Inferior parietal cortex (tissue), 1 donor: ENCODE measurements at regions not wholly inside any gene's neighbourhood (a gene's known extent, or its start where the extent isn't known, plus 50 kb on each side); places are given as distances from the start of the nearest gene placed in this dataset.

ENCODE experiments used
- DNase-seq: peaks from one replicate; pipeline ENCODE4 v3.0.0-alpha.2; 2016; ENCODE audit errors: extremely low spot score

GRCh38 chr1:228976316-228976715, 241.0 kb downstream of the RHOU start:
- DNase-seq: no peak

DNA sequence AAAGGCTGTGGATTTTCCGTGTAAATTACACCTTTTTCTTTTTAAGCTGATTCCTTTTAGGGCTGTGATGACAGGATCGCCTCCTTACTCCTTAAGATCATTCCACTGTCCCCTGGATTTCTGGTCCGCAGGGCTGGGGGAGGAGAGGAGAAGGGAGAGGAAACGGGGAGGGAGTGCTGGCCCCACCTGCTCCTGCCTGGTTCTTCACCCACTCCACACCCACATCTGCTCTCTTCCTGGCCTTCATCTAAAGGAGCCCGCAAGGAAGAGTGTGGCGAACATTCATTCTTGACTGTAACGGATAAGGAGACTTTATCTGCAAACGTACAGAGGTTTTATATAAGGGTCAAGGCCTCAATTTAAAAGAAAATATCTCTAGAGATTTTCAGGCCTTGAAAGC, 242.0 kb downstream of the RHOU start:
- no peak for DNase-seq

- DNase-seq: no peak
Measured at GRCh38 chr1:228977741-228978140, 242.5 kb downstream of the RHOU start.

DNA sequence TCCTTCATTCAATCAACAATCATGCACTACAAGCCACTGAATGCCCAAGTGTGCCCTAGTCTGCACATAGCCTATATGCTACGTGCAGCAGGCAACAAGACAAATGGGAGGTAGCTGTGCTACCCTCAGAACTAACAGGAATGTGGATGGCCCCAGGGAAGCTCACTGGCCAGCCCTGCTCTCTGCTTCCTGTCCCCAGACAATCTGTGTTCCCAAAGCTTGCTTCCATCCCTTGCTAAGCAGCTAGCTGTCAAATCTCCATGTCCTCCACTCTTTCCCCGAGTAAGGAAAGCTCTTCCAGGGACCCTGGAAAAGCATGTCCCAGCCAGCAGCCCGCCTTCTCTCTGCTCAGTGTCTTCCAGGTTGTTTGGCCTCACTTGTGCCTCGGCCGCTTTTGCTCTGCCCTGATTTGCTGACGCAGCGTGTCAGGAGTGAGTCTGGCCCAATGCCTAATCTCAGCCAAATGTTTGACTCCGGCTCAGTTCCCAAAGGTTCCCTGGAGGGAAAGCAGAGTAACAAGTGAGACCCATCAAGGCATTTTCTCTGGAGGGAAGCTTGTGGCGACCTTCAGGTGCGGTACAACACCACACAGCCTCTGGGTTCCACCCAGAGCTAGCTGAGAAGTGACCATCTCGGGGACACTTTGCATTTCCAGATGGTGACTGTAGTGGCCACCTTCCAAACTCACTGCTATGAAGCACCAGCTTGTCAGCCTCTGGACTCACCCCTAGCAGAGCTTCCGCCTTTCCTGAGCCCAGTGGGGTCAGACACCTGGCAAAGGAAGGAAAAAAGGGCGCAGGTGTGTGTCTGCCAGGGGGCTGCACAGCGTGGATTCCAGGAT, 243.4 kb downstream of the RHOU start:
- DNase-seq: no peak

DNA sequence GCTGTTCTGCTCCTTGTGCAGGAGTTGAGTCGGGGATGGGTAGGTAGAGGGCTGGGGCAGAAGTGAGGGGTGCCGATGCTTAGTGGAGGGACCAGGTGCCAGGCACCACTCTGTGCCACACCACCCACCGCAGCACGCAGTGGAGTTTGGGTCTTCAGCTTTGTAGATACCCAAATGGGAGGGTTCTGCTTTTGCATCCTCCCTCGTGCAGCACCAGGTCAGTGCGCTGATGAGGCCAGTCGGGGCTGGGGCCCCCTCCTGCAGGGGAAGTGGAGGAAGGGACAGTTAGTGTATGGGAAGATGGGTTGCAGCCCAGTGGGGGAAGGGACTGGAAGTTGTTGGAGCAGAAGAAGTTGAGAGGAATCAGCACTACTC, 244.0 kb downstream of the RHOU start:
- no peak for DNase-seq

DNA sequence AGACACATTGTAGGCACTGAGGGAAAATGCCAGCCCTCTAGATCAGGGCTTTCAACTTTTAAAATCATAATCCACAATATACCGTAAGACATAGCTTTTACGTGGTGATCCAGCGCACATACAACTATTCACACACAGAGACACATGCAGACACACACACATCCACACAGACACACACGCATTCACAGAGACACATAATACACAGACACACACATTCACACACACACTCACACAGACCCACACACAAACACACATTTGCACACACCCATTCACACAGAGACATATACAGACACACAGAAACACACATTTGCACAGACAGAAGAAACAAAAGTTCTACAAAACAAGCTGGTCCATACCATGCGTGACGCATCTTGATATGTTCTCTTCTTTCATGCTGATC, 244.5 kb downstream of the RHOU start:
- no peak for DNase-seq

- no peak for DNase-seq
Measured at GRCh38 chr1:228980232-228980937, 245.1 kb downstream of the RHOU start.

GRCh38 chr1:228982637-228983036, 247.4 kb downstream of the RHOU start:
- DNase-seq: no peak

DNA sequence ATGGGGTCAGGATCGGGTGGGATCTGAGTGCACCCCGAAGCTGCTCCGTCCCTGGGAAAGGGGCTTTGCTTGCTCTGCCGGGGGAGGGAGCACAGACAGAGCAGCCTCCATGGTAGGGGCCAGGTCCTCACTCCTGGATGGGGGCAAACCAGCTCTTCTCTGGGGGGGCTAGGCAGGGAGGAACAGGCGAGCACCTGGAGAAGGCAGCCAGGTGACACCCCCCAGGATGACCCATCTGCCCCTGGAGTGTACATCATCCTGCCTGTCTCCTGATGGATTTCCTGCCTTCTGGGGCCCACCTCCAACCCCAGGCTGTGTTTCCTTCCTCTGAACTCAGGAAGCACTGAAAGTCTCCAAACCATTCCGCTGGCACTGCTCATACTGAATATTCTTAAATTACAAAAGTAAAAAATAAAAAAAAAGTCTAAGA, 248.0 kb downstream of the RHOU start:
- no peak for DNase-seq

DNA sequence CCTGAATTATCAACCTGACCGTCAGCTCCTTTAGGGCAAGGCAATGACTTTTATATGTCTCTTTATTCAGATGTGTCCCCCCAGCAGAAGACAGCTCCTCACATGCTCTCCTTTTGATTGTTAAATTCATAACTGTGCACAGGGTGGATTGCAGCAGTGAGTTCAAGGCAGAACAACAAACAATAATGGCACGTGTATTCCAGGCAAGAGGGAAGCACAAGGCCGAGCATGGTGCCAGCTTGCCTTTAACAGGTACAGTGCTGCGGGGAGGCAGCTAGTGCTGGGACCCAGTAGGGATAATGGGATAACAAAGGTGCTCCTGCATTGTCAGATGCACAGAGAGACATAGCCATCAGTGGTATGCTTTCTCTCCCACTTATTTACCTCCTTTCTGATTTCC, 248.4 kb downstream of the RHOU start:
- no peak for DNase-seq

DNA sequence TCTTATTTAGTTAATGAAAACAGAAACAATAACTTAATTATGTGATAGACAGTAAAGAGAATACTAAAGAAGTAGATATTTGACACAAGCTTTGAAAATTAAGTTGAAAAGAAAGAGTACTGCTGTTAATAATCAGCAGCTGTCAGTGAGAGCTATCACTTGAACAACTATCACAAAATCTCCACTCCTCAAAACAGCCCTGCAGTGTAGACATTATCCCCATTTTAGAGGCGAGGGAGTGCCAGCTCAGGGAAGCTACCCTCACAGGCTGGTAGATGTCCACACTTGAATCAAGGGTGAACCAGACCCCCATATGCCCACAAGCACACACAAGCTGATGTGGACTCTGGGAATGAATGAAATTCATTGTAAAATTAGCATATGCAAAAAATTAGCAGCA, 248.8 kb downstream of the RHOU start:
- DNase-seq: no peak

GRCh38 chr1:228984646-228985631, 249.7 kb downstream of the RHOU start:
- DNase-seq: no peak

DNA sequence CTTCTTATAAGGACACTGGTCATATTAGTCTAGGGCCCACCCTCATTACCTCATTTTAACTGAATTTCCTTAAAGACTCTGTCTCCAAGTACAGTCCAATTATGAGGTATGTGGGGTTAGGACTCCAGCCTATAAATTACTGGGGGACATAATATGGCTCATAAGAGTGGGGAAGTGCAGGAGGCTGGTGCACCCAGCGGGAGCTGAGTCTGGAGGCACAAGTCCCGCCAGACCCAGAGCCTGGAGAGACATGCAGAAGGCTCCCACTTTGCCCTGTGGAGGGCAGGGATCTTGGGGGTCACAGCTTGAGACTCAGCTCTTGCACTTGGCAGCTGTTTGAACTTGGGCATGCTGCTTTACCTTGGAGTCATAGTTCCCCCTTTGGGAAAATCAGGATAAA, 250.4 kb downstream of the RHOU start:
- no peak for DNase-seq

GRCh38 chr1:228986093-228986904, 251.0 kb downstream of the RHOU start:
- peak; percentile 65 for DNase-seq

DNA sequence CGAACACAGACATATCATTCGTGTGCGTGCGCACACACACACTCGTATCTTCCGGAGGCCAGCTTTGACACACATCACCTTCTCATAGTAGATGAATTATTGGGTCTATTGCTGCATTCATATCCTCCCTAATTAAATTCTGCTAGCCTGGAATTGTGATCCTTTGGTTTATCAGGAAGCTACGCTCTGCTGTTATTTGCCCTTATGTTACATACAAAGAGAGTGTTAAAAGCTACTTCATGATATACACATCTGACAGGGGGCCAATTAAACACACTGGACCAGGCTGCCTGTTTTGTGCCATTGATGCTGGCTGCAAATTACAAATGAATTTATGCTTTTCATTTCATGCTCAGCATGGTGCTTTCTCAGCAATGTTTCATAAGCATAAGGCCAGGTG, 252.0 kb downstream of the RHOU start:
- no peak for DNase-seq

DNA sequence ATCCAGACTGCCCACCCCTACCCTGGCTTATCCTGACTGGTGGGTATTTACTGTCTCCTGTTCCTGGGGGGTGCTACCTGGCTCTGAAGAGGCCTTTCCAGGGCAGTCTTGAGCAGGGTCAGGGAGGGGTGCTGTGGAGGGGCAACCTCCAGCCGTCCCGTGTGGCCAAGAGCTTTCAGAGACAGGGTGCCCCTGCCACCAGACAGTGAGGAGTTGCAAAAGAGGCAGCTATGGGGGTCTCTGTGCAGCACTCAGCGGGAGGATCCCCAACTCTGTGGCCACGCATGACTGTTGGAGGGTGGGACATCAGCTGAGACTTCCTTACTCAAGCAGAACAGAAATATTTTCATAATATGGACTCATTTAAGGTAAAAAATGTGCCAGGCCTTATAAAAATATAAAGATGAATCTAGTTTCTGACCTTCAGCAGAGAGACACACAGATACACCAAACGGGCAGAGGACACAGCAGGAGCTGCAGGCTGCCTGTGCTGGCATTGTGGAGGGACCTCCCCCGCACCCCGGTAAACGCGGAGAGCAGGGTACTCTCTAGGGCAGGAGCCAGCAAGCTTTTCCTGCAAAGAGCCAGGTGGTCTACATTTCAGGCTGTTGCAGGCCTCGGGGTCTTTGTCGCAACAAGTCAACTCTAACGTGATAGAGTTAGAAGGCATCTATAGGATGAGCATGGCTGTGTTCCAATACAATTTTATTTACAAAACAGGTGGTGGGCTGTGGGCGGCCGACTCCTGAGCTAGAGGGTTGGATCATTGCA, 252.6 kb downstream of the RHOU start:
- DNase-seq: no peak

DNA sequence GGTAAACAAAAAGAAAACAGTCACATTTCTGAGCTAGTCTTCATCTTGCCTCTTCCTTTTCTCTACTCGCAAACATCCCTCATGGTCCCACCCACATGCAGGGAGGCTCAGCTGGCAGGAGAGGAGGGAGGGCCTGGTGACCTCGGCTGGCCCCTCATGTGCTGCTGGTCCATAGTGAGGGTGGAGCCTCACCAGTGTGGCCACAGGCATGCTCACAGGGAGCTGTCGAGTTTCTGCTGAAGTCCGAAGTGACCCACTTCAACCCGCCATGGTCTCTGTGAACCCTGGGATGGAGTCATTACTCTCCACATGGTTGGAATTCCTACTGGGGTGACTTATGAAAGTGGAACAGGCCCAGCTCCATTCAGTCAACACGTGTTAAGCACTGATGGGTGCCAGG, 253.4 kb downstream of the RHOU start:
- DNase-seq: no peak

GRCh38 chr1:228989176-228989575, 253.9 kb downstream of the RHOU start:
- no peak for DNase-seq

- no peak for DNase-seq
Measured at GRCh38 chr1:228989676-228989991, 254.4 kb downstream of the RHOU start.

- DNase-seq: peak; percentile 53
Measured at GRCh38 chr1:228989992-228990827, 254.9 kb downstream of the RHOU start.
